SKM-1 treated with dmso at 0.1 percent for 144 hours (cell line): ENCODE measurements at regions not wholly inside any gene's neighbourhood (a gene's known extent, or its start where the extent isn't known, plus 50 kb on each side); places are given as distances from the start of the nearest gene placed in this dataset.

ENCODE experiments used
- DNase-seq: peaks from one replicate; lab custom pipeline; 2025; ENCODE audit not compliant: unreplicated experiment; lab: John Stamatoyannopoulos, UW

DNA sequence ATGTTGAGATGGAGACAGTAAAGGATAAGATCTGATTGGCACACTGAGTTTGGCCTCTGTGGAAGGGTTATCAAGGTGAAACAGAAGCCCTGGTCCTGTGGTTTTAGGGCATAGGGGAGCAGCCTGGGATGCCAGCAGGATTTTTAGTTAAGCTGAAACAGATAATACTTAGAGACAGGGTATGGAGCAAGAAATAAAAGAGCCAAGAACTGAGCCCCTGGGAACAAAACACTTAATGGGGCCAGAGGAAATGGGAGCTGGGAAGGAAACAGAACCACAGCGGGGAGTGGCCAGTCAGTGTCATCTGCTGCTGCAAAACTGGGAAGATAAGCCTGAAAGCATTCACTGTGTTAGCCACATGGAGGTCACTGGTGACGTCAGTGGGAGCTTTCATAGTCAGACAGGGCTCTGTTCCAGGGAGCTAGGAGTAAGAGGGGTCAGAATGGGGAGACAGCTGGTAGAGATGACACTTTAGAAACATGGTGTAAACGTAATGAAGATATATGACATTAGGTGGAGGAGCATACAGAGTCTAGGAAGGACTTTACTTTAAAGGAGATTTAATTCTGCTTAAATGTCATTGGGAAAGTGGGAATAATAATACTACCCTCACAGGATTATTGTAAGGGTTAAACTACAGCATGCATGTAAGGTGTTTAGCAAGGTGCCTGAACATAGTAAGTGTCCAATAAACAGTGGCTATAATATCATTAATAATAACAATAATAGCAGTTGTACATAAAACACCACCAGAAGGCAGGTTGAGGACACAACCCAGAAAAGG is 172.7 kb upstream of the CTNNB1 start:
- no peak for DNase-seq

DNA sequence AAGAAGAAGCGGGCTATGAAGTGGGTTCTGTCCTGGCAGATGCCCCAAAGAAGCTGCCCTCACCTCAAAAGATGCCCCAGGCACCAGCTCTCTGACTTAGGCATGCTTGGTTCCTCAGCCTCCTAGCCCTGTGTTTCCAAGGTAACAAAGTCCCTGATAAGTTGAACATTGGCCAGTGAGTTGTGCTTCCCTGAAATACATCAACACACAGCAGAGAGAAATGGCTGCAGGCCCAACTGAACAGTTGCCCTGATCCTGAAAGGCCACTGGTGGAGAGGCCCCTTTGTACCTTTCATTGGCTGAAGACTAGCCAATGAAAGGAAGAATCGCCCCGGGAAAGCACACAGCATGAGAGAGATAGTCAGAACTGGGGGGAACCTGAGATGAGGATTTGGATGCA is 169.9 kb upstream of the CTNNB1 start:
- DNase-seq, result no peak

DNA sequence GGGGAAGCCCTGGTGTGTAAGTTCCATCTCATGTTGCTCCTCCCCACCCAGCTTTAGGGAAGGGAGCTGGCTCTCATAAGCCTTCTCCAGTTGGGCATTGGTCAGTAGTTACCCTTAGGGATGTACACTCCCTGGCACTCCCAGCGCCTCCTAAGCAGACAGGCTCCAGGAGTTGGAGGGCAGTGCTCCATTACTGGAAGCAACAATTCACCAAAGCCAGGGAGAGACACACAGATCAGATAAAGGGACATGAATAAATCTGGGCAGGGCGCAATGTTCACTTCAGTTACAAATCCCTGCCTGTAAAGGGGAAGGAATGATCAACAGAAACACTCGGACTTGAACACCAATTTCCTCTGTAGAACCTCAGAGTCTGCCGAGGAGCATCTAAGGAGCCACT is 169.1 kb upstream of the CTNNB1 start:
- DNase-seq, result no peak

DNA sequence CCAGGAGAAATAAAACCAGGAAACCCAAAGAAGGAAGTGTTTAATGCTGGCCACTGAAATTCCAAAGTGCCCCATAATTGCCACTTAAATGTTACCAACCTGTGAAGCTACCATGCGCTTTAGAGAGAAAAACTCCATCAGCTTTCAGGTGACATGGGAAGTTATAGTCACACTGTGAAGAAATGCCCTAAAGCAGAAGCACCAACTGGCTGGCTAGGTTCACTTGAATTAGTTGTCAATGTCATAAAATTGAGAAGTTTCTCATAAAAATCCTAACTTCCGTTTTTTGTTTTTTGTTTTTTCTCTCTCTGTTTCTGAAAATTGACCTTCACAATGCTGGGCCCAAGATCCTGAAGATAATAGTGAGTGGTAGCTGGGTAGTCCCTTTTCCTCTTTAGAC is 167.9 kb upstream of the CTNNB1 start:
- DNase-seq, result peak; percentile 26

DNA sequence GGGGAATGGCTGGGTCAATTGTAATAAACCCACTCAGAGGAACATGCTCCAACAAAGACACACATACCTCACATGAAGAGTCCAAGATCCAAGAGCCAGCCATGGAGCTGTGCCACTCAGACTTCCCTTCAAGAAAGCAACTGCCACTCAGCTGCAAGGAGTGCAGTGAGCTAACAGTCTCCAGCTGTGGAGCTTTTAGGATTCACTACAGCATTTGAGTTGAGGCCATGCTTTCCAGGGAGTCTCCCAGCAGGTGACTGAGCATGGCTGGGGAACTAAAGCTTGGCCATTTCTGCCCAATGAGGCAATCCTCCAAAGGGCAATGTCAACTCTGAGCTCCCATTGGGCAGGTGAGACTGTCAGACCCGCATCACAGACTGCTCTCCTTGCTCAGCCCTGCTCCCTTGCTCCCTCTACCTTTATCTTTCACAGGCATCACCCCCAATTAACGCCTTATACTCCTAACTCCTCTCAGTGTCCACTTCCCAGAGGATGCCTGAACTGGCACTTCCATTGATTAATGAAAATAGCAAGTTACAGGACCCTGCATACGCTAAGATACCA is 165.3 kb upstream of the CTNNB1 start:
- DNase-seq, result no peak

DNA sequence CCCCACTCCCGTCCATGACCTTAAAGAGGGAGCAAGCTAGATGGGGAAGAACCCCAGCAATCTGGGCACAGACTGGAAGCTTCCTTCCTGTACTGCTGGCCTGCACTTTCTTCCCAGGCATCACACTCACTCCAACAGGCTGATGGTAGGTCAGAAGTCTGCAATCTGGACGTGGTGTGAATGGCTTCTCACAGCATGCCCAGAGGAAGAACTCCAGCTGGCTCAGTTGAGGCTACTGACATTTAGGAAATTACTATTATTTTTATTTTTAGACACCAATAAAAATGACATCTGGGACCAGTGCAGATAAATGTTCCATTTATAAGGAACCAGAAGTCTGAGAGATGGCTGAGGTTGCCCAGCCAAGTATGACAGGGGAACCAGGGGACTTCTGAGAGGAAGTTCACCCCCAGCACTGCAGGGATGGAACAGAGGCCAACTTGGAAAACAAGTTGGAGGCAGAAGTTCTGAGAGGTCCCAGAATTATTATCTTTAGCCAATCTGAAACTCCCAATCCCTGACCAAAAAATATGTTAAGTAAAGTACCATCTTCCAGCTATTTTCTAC is 163.8 kb upstream of the CTNNB1 start:
- no peak for DNase-seq

DNA sequence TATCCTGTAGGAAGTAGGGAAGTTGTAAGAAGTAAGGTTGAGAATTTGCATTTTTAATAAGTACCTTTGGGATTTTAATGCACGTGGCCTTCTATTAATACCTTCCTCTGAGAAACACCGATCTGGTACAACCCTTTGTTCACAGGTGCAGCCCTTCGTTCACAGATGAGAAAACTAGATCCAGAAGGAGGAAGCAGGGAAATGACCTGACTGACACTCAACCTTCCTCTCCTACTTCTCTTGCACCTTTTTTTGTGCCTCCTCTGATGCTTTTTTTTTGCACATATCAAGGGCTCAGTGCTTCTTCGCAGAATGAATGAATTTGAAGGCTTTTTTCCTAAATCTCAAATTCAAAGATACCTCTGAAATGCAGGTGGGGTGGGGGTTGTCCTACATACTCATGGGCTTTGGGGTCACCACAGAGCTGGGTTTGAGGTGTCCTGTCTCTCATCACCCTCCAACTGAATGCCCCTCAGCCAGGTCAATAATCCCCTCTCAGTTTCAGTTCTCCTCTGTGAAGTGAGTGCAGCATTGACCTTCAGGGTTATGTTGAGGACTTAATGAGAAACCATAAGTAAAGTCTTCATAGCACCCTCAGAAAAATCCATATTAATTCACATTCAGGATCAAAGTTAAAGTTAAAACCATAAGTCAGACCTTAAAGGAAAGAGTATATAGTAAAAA is 161.5 kb upstream of the CTNNB1 start:
- no peak for DNase-seq

DNA sequence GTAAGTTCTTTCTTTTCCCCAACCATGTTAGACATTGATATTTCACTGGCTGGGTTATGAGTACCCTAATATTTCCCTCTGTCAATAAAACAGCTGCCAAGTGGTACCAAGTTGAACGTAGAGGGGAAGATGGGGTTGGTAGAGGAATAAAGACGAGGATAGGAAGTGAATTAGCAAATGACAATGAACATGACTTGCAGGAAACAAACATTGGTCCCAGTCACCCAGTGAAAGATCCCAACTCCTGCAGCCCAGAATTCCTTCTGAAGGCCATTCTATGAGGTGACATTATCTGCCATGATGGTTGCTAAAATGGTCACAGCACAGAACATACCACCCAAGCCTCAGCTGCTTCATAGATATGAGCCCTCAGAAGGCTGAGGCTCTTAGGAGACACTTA is 159.0 kb upstream of the CTNNB1 start:
- DNase-seq, result no peak

DNA sequence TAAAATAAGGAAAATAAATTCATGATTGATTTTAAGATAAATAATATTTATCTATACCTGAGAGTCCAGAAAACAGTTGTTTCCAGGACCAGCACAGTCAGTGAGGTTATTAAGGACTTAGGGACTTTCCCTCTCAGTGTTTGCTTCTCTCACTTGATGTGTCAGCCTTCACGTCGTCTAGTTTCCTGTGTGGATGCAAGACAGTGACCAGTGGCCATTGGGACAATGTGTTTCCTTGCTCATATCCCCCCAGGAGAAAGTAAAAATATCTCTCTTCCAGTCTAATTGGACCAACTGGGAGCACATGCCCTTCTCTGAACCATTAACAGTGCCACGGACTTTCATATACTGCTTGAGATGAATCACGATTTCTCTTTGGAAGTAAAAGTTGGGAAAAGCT is 157.8 kb upstream of the CTNNB1 start:
- DNase-seq, result no peak

DNA sequence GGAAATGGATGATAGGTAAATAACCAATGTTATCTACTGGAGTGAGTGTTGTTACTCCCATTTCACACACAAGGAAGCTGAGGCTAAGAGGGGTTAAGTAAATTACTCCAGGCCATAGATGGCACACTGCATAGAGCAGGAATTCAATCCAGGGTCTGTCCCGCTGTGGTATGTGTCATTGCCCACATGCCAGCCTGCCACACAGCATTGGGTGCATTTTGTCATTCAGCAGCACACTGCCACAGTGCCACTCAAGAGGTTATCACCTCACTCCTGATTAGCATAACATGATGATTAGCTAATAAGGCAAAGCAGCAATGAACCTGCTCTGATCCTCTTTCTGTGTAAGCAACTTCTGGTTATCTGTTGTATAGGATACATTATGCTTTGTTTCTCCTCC is 157.4 kb upstream of the CTNNB1 start:
- no peak for DNase-seq

DNA sequence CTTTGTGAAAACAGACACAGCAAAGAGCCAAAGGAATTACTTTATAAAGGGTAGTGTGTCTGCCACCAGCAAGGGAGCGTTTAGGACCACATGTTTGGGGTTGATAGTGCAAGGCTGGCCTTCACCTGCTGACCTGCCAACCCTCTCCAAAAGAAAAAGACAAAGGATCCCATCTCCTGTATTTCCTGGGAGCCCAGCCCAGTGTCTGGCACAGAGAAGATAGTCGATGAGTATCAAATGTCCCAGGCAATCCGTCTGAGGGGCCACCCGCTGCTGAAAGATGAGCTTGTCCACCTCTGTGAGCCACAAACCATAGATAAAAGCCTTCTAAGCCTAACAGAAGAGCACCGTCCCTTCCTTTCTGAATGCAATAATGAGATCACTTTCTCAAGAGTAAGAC is 154.8 kb upstream of the CTNNB1 start:
- DNase-seq, result no peak

DNA sequence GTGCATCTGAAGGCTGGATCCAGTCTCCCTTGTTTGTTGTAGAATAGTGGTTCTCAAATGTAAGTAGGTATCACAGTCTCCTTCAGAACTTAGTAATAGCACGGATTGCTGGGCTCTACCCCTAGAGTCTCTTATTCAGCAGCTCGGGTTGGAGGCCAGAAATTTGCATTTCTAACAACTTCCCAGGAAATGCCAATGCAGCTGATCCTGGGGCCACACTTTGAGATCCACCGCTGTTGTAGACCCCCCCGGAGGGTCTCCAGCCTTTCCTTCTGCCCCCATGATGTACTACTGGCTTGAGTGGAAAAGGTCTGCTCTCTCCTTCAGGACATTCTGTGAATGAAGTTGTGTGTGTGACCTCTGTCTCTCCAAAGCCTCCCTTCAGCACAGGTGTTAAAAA is 153.8 kb upstream of the CTNNB1 start:
- no peak for DNase-seq

DNA sequence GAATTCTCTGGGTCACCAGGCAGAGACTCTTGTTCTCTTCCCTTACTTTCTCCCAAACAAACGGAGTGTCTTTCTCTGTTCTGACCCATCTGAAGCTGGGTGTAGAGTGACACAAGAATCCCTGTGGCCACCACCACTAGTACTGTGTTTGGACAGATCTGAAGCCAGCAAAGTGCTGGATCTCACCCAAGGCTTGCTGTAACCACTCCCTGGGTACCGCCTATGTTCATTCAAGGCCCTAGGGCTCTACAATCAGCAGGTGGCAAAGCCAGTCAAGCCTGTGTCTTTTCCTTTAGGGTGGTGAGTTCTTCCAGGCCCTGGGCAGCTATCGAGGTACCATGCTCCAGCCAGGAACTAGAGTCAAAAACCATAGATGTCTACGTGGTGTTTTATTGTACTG is 149.2 kb upstream of the CTNNB1 start:
- DNase-seq, result no peak

DNA sequence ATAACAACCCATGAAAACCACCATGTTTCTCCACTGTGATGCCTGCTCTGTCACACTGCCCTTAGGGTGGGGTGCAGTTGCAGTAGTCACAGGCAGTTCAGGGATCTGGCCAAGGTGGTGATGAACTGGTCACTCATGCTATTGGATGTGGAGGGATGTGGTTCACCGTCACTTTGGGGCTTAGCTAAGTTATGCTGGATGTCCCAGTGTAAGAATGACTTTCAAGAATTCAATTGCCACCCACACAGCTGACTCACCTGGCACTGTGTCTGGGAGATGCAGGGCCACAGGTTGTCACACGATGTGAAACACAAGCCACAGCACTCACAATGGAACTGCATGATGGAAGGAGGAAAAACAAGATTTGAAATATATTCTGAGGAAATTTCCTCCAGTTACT is 146.1 kb upstream of the CTNNB1 start:
- DNase-seq, result no peak

DNA sequence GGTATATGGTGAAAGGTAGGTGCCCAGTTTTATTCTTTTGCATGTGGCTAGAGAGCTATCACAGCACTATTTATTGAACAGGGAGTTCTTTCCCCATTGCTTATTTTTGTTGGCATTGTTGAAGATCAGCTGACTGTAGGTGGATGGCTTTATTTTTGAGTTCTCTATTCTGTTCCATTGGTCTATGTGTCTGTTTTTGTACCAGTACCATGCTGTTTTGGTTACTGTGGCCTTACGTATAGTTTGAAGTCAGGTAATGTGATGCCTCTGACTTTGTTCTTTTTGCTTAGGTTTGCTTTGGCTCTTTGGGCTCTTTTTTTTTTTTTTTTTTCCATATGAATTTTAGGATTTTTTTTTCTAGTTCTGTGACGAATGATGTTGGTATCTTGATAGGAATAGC is 139.2 kb upstream of the CTNNB1 start:
- no peak for DNase-seq

DNA sequence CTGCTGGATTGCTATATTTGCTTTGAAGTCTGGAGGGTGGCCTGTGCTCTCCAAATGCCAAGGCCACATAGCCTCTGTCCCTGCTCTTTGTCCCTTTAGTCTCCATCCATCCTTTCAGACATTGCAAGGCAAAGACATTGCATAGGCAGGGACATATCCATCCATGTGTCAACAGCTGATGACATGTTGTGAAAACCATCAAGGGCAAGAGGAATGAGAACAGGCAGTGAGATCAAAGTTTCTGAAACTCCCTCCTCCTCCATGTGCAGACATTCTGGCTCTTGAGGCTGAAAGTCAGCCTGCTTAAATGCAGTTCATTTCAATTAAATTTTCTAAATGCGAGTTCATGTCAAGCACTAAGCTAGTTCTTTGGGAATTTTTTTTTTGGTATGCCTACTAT is 135.2 kb upstream of the CTNNB1 start:
- DNase-seq, result no peak

DNA sequence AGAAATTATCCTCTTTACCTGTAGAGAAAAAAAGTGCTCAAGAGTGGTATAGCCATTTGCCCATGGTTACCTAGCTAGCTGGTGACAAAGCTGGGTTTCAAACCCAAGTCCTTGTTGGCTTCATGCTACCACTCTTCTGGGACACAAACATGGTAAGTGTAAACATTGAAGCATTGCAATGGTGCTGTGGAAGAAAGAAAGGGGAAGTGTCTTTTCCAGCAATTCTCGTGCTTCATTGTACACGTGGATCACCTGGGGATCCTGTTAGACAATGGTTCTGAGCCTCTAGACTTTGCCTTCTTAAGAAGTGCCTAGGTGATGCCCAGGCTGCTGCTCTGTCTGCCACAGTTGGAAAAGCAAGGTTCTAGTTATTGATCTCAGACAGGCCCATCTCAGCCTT is 134.8 kb upstream of the CTNNB1 start:
- no peak for DNase-seq

DNA sequence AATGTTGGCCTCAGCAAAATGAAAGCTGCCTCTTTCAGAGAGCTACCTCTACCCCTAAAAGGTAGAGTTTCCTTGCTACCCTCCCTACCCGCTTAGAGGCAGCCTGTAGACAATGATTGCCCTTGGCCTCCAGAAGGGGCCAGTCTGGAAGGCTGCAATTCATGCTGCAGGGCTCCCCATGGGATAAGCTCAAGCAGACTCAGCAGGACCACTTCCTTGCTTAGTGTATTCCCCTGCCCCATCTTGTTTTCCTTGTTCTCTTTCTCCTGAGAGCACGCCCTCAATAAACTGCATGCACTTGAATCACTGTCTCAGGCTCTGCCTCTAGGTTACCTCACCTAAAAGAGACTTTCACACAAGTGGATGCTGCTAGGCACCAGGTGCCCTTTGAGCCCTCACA is 134.0 kb upstream of the CTNNB1 start:
- no peak for DNase-seq

DNA sequence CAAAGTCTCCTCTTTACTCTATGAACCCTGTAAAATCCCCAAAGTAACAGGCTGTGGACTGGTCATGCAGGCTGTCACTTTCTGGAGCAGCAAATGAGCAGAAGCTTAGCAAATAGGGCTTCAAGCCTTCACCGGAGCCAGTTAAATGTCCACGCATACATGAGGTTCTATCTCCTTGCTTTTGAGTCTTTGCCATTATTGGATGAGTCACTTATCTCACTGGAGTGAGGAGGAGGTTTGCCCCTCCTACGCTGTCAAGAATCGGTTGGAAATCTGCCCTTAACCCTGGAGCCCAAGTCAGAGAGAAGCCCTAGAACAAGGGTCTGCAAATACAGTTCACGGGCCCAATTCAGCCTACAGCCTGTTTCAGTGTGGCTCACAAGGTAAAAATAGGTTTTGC is 126.1 kb upstream of the CTNNB1 start:
- no peak for DNase-seq

DNA sequence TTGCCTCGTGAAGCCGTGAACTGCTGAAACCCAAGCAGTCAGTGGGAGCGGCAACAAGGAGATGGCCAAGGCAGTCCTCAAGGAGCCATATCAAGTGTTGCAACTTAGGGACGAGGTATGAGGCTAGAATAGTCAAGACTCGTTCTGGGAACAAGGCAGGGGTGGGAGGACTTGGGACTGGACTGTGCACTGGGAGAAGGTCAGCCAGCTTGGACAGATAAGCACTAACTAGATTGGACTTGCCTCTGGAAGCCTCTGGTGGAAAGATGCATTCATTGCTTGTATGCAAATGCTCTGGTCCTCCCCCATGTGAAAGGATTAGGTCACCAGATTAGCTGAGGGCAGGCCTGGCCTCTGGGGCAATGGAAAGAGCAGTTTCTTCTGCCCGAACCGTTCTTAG is 123.3 kb upstream of the CTNNB1 start:
- DNase-seq, result no peak

DNA sequence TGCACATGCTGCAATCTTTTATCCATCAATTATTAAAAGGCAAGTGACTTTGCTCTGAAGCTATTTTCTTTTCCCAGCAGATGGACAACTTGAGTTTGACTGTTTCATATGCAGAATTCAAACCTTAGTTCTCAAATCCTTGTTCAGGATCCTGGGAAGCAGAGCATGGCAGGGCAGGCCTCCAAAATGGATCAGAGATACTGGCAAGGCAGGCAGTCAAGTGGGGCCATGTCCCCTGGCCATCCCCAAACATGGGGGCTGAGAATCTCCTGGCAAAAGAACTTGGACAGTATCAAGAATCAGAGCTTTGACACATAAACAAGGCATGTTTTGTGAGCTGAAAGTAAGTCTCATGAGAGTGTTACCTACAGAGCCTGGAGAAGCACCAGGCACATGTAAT is 122.9 kb upstream of the CTNNB1 start:
- DNase-seq, result no peak

DNA sequence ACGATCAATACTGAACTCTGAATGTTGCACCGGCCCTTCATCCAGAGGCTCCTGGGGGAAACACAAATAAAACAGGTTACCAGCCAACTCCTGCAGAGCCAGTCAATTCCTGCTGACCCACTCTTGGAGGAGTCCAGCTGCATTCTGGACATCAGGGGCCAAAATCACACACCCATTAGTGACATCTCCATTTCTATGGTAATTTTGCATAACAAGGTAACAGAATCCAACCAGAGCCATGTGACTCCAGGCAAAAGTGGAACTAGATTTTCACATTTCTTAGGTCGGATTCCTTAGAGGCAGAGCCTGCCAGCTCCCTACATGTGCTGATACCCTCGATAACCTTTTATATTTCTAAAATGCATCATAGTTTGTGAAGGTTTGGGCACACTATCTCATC is 119.2 kb upstream of the CTNNB1 start:
- no peak for DNase-seq
